ENCODE measurements at regions not wholly inside any gene's neighbourhood (a gene's known extent, or its start where the extent isn't known, plus 50 kb on each side); places are given as distances from the start of the nearest gene placed in this dataset.
A peak's percentile ranks its signal among the peaks of the same experiment; 100 is the strongest.

DNA sequence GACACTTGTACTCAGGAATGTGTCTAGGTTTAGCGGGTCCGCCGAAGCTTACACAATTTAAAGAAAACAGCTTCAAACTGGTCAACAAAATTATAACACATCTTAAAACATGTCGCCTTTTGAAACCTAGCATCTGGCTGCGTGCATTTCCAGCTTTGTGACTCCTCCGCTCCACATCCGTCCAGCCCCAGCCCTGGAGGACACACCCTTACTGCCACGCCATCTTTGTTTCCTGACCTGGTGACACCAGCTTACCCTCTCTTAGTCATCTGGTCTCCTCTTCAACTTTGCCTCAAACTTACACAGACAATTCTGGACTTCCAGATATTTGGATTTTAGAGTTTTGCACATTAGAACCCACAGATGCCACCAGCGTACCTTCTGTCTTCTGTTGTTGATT lies 198.7 kb upstream of the VSTM2A start:
- TF ChIP-seq, protein P1, sequence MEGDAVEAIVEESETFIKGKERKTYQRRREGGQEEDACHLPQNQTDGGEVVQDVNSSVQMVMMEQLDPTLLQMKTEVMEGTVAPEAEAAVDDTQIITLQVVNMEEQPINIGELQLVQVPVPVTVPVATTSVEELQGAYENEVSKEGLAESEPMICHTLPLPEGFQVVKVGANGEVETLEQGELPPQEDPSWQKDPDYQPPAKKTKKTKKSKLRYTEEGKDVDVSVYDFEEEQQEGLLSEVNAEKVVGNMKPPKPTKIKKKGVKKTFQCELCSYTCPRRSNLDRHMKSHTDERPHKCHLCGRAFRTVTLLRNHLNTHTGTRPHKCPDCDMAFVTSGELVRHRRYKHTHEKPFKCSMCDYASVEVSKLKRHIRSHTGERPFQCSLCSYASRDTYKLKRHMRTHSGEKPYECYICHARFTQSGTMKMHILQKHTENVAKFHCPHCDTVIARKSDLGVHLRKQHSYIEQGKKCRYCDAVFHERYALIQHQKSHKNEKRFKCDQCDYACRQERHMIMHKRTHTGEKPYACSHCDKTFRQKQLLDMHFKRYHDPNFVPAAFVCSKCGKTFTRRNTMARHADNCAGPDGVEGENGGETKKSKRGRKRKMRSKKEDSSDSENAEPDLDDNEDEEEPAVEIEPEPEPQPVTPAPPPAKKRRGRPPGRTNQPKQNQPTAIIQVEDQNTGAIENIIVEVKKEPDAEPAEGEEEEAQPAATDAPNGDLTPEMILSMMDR (conservative IDR thresholded peaks at IDR 0.05; ENCODE audit: low read depth, low read length), result no peak
- H3K4me3 ChIP-seq (ENCODE audit: low read depth, low read length), result no peak overlapping the region
- DNase-seq (ENCODE audit: low read depth), result no peak

DNA sequence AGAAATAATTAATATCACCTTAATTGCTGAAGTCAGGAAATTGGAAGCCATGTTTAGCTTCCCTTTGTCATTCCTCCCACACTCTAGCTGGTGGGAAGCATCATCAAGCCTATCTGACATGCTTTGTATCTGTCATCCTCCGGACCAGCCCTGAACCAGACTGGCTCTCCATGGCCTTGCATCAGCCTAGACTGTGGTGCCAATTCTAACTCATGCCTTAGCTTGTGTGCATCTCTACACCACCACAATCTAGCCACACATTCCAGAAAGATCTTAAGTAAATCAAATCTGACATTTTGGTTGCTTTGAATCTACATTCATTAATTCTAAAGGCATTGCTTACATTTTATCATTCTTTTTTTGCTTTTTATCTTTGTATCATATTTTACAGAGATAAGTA lies 196.4 kb upstream of the VSTM2A start:
- H3K4me3 ChIP-seq (ENCODE audit: low read depth, low read length), result no peak overlapping the region
- TF ChIP-seq, protein P1 (conservative IDR thresholded peaks at IDR 0.05; ENCODE audit: low read depth, low read length), result no peak
- no peak for DNase-seq (ENCODE audit: low read depth)

DNA sequence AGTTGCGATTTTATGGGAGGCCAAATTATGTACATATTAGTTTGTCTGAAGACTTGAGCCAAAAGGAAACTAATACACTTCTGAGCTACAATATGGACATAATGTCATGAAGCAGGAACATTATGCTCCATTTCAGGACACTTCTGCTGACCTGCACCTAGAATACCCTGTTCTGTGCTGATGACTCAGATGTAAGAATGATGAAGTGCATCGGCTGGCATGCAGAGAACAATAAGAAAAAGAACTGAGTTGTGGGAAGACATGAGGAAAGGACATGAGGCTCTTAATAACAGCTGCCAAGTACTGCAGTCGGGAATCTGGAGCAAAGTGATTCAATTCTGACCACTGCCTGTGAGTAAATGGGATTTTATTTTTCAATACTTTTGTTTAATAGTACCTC lies 192.9 kb upstream of the VSTM2A start:
- DNase-seq (ENCODE audit: low read depth), result peak; percentile 86
- TF ChIP-seq, protein P1 (conservative IDR thresholded peaks at IDR 0.05; ENCODE audit: low read depth, low read length), result no peak
- H3K4me3 ChIP-seq (ENCODE audit: low read depth, low read length), result no peak overlapping the region

DNA sequence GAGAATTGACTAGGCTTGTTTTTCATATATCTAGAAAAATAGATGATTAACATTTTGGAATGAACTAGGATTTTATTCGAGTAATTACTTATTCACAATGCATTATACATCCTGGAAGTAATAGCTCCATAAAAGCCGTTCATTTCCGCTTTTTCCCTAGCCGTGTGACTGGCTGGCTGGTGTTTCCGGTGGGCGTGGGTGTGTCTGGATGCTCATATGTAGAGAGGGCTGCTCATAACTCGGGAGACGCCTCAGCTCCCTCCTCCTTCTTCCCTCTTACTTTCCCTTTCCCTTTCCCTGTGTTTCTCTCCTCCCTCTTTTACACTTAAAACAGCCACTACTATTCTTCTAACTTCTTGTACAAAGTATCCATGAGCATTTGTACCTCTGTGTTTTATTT lies 187.7 kb upstream of the VSTM2A start:
- TF ChIP-seq, protein P1 (conservative IDR thresholded peaks at IDR 0.05; ENCODE audit: low read depth, low read length), result no peak

DNA sequence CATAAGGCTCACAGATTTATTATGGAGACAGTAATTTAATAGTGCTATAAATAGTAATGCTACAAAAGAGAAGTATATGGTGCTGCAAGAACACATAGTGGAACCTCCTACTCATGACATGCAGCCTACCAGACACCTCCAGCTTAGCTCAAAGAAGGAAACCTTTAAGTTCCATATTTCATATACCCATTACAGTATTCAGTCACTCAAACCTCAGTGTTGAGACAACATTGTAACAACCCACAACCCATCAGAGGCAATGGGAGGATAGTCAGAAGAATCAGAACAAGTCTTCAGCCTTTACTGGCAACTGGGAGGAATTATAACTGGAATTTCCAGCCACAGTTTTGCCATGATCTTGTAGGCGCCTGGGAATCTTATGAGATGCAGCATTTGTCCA lies 186.3 kb upstream of the VSTM2A start:
- DNase-seq (ENCODE audit: low read depth), result no peak
- H3K4me3 ChIP-seq (ENCODE audit: low read depth, low read length), result no peak overlapping the region
- TF ChIP-seq, protein P1 (conservative IDR thresholded peaks at IDR 0.05; ENCODE audit: low read depth, low read length), result no peak

More for the DNA sequence above, 187.7 kb upstream of the VSTM2A start:
- H3K4me3 ChIP-seq (ENCODE audit: low read depth, low read length), result no peak overlapping the region
- DNase-seq (ENCODE audit: low read depth), result no peak

DNA sequence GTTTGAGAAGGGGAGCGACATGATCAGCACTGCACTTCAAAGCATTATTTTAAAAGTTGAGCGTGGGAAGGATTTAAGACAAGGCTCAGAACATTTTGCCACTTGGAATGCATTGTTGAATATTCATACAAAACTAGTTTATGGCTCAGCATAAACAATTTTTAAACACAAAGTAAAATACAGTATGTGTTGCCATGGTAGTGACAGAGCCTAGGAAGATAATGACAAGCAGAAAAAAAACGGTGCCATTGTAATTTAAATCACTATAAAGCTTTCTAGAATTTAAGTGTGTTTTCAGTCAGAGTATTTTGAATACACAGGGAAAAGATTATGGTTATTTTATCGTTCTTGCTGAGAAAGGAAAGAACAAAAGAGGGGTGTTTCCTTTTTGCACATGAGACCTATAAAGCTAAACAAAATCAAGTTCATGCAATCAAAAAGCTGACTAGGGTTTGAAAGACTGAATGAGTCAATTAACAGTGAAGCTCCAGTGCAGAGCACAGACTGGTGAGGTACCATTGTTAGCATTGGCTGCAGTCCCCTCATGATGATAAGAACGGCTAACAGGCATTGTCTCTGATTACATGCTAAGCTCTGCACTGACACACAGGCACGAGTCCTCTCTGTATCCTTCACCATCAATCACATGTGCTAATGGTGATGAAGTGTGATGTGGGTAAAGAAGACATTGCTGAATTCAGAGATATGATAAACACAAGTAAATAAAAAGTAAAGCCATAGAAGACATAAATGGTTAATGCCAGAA lies 181.9 kb upstream of the VSTM2A start:
- DNase-seq (ENCODE audit: low read depth), result no peak
- no peak overlapping the region for H3K4me3 ChIP-seq (ENCODE audit: low read depth, low read length)
- TF ChIP-seq, protein P1 (conservative IDR thresholded peaks at IDR 0.05; ENCODE audit: low read depth, low read length), result no peak

DNA sequence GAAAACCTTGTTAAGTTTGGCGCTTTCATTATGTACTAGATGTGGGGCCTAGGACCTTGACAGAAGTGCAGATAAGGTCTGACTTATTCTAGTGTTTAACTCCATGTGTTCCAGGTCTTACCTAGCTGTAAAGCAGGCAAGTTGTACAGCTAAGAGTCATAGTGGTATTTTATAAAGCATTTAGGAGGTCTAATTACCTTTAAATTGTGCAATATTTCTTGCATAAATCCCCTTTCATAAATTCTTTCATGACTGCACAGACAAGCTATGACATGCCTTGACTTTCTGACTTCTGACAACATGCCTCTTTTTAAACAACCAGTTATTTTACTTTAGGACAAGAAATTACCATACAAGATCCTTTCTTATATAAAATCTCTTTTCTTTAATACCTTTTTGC lies 151.6 kb upstream of the VSTM2A start:
- no peak overlapping the region for H3K4me3 ChIP-seq (ENCODE audit: low read depth, low read length)
- TF ChIP-seq, protein P1 (conservative IDR thresholded peaks at IDR 0.05; ENCODE audit: low read depth, low read length), result no peak
- DNase-seq (ENCODE audit: low read depth), result no peak
